Esophagus squamous epithelium (tissue), 4 donors: ENCODE measurements at regions not wholly inside any gene's neighbourhood (a gene's known extent, or its start where the extent isn't known, plus 50 kb on each side); places are given as distances from the start of the nearest gene placed in this dataset.

Experiments used
- CTCF ChIP-seq, 6 experiments: fragments of 450-650 bp in 4 of 6; fragments of 200-600 bp in 2 of 6; sonication (generic) in 2 of 6; IDR thresholded peaks; one replicate each; pipeline ENCODE4 v1.5.1; 2016 to 2019; ENCODE audit warnings: antibody characterized with exemption in 6 of 6, mild to moderate bottlenecking in 4 of 6, moderate library complexity in 4 of 6
- POLR2A ChIP-seq, 4 donors: fragments of 450-650 bp; IDR thresholded peaks; one replicate each; pipeline ENCODE4 v1.6.1; 2017; ENCODE audit warnings: antibody characterized with exemption in 4 of 4, mild to moderate bottlenecking in 4 of 4, moderate library complexity in 3 of 4

- TF ChIP-seq CTCF (IDR thresholded peaks at IDR 0.05): no peak
- no peak for TF ChIP-seq POLR2A (IDR thresholded peaks at IDR 0.05)
These were observed 206.2 kb upstream of the RRP15 start for GRCh38 chr1:218078916-218079315.
